Fibroblast of lung (primary cell): ENCODE measurements at regions not wholly inside any gene's neighbourhood (a gene's known extent, or its start where the extent isn't known, plus 50 kb on each side); places are given as distances from the start of the nearest gene placed in this dataset.

Experiments used
- DNase-seq, 2 donors: peaks; one replicate each; pipeline versions ENCODE4 v3.0.0 to v3.0.0-alpha.2; 2010; ENCODE audit warnings: low read depth in 2 of 2
- H2AFZ ChIP-seq: 2 replicates; pipeline ENCODE4 v1.5.1; 2012; ENCODE audit warnings: low read length, control low read depth, inconsistent platforms
- H3K27ac ChIP-seq: 2 replicates; pipeline ENCODE4 v1.5.1; 2011; ENCODE audit warnings: low read length, control low read depth; ENCODE audit not compliant: insufficient read depth
- H3K27me3 ChIP-seq: 2 replicates; pipeline ENCODE4 v1.5.1; 2011; ENCODE audit warnings: mild to moderate bottlenecking, low read length; ENCODE audit not compliant: control insufficient read depth, insufficient read depth
- H3K36me3 ChIP-seq: 2 replicates; pipeline ENCODE4 v1.5.1; 2011; ENCODE audit warnings: low read length; ENCODE audit not compliant: control insufficient read depth, insufficient read depth
- H3K4me1 ChIP-seq: 2 replicates; pipeline ENCODE4 v1.5.1; 2011; ENCODE audit warnings: low read length; ENCODE audit not compliant: control insufficient read depth, insufficient read depth; ENCODE audit errors: extremely low read depth
- H3K4me2 ChIP-seq: 2 replicates; pipeline ENCODE4 v1.5.1; 2011; ENCODE audit warnings: low read length, control low read depth; ENCODE audit not compliant: insufficient read depth; ENCODE audit errors: extremely low read depth
- H3K4me3 ChIP-seq, 4 experiments: fragments of 200-600 bp in 1 of 4; sonication (generic) in 1 of 4; replicated peaks in 1 of 4; 2 replicates each; pipeline ENCODE4 v1.5.1; 2011 to 2016; ENCODE audit warnings: low read length in 4 of 4, low read depth in 3 of 4, mild to moderate bottlenecking in 3 of 4, control low read depth in 2 of 4, inconsistent platforms in 1 of 4, mixed read lengths in 1 of 4; ENCODE audit not compliant: insufficient read depth in 1 of 4; ENCODE audit errors: control extremely low read depth in 1 of 4
- H3K79me2 ChIP-seq: 2 replicates; pipeline ENCODE4 v1.5.1; 2012; ENCODE audit warnings: mild to moderate bottlenecking, low read length, inconsistent platforms; ENCODE audit not compliant: control insufficient read depth, insufficient read depth
- H3K9ac ChIP-seq: 2 replicates; pipeline ENCODE4 v1.5.1; 2011; ENCODE audit warnings: mild to moderate bottlenecking, low read length, control low read depth; ENCODE audit not compliant: insufficient read depth
- H3K9me3 ChIP-seq: 2 replicates; pipeline ENCODE4 v1.5.1; 2012; ENCODE audit warnings: low read depth, low read length; ENCODE audit not compliant: control insufficient read depth, insufficient read depth
- H4K20me1 ChIP-seq: 2 replicates; pipeline ENCODE4 v1.5.1; 2011; ENCODE audit warnings: low read length; ENCODE audit not compliant: control insufficient read depth, insufficient read depth; ENCODE audit errors: extremely low read depth
- CTCF ChIP-seq, 2 donors: IDR thresholded peaks in 1 of 2; conservative IDR thresholded peaks in 1 of 2; 1 replicate in 1 of 2; 2 replicates in 1 of 2; pipeline ENCODE4 v1.5.1; 2011 to 2012; ENCODE audit warnings: low read length in 2 of 2, control low read depth in 1 of 2, inconsistent platforms in 1 of 2, low read depth in 1 of 2, mild to moderate bottlenecking in 1 of 2
- EZH2 ChIP-seq: IDR thresholded peaks from 2 replicates; pipeline ENCODE4 v1.5.1; 2012; ENCODE audit warnings: low read length, control low read depth, mild to moderate bottlenecking; ENCODE audit errors: missing control alignments

GRCh38 chr5:142506046-142506445 is 179.8 kb downstream of the FGF1 start:
- no peak overlapping the region for H3K4me3 ChIP-seq
- H3K27ac ChIP-seq, result no peak overlapping the region
- TF ChIP-seq CTCF (conservative IDR thresholded peaks at IDR 0.05 in 1 of 2, IDR thresholded peaks at IDR 0.05 in 1 of 2; ENCODE audit: low read depth in 1 of 2, low read length in 2 of 2) (no peak), EZH2 (no peak)
- no peaks in the 10 kb centered on the region for H3K4me1 ChIP-seq
- peak overlapping the region; percentile 18 for H3K4me2 ChIP-seq
- no peaks in the 10 kb centered on the region for H3K9me3 ChIP-seq
- no peaks in the 10 kb centered on the region for H3K27me3 ChIP-seq
- H3K9ac ChIP-seq, result no peak overlapping the region
- H4K20me1 ChIP-seq, result no peaks in the 10 kb centered on the region
- peak in 1 of 2 donors; percentile 78 for DNase-seq
- no peak overlapping the region for H2AFZ ChIP-seq
- H3K79me2 ChIP-seq, result no peaks in the 10 kb centered on the region
- no peaks in the 10 kb centered on the region for H3K36me3 ChIP-seq

GRCh38 chr5:142501890-142502289 is 177.1 kb upstream of the SPRY4 start:
- Histone ChIP-seq H2AFZ (no peak overlapping the region), H3K4me2 (no peak overlapping the region), H4K20me1 (no peaks in the 10 kb centered on the region), H3K4me1 (no peaks in the 10 kb centered on the region), H3K27ac (no peak overlapping the region), H3K4me3 (no peak overlapping the region), H3K9me3 (no peaks in the 10 kb centered on the region), H3K79me2 (no peaks in the 10 kb centered on the region), H3K36me3 (no peaks in the 10 kb centered on the region), H3K27me3 (no peaks in the 10 kb centered on the region), H3K9ac (no peak overlapping the region)
- TF ChIP-seq CTCF (conservative IDR thresholded peaks at IDR 0.05 in 1 of 2, IDR thresholded peaks at IDR 0.05 in 1 of 2; ENCODE audit: low read depth in 1 of 2, low read length in 2 of 2), result no peak
- no peak for TF ChIP-seq EZH2
- DNase-seq, result no peak

GRCh38 chr5:142500227-142500905 is 175.5 kb upstream of the SPRY4 start:
- Histone ChIP-seq H4K20me1 (no peaks in the 10 kb centered on the region), H3K9me3 (no peaks in the 10 kb centered on the region), H2AFZ (no peak overlapping the region), H3K79me2 (no peaks in the 10 kb centered on the region), H3K9ac (no peak overlapping the region), H3K4me2 (no peak overlapping the region), H3K4me1 (no peaks in the 10 kb centered on the region), H3K4me3 (no peak overlapping the region), H3K27ac (no peak overlapping the region), H3K36me3 (no peaks in the 10 kb centered on the region), H3K27me3 (no peaks in the 10 kb centered on the region)
- DNase-seq, result no peak
- no peak for TF ChIP-seq EZH2
- TF ChIP-seq CTCF (conservative IDR thresholded peaks at IDR 0.05 in 1 of 2, IDR thresholded peaks at IDR 0.05 in 1 of 2; ENCODE audit: low read depth in 1 of 2, low read length in 2 of 2), result no peak
